HepG2 (cell line): ENCODE measurements at regions not wholly inside any gene's neighbourhood (a gene's known extent, or its start where the extent isn't known, plus 50 kb on each side); places are given as distances from the start of the nearest gene placed in this dataset.

ENCODE experiments used
- BHLHE40 ChIP-seq: IDR thresholded peaks from 2 replicates; pipeline ENCODE4 v1.6.1; 2011; ENCODE audit warnings: low read length, improper control_type of control experiment
- BORCS8-MEF2B ChIP-seq: sonication (generic); formaldehyde crosslinking; IDR thresholded peaks from 2 replicates; pipeline ENCODE4 v1.8.0; 2022; ENCODE audit warnings: mild to moderate bottlenecking, missing genetic modification reagents
- CHCHD3 ChIP-seq: sonication (generic); formaldehyde crosslinking; IDR thresholded peaks from 2 replicates; pipeline ENCODE4 v1.8.0; 2022; ENCODE audit warnings: mild to moderate bottlenecking, missing genetic modification reagents, moderate library complexity
- DNMT3B ChIP-seq: conservative IDR thresholded peaks from 2 replicates; pipeline ENCODE4 v1.6.1; 2016; ENCODE audit warnings: missing biosample characterization, control low read depth
- ELK4 ChIP-seq: sonication (generic); formaldehyde crosslinking; IDR thresholded peaks from 2 replicates; pipeline ENCODE4 v1.9.0; 2021; ENCODE audit warnings: missing genetic modification reagents, borderline replicate concordance
- GPN1 ChIP-seq: sonication (generic); formaldehyde crosslinking; IDR thresholded peaks from 2 replicates; pipeline ENCODE4 v1.5.1; 2020; ENCODE audit warnings: missing genetic modification reagents, borderline replicate concordance
- JUN ChIP-seq: sonication (generic); formaldehyde crosslinking; IDR thresholded peaks from 2 replicates; pipeline ENCODE4 v1.4.0; 2020; ENCODE audit warnings: mild to moderate bottlenecking, missing genetic modification reagents
- KAT7 ChIP-seq: IDR thresholded peaks from 2 replicates; pipeline ENCODE4 v1.6.1; 2018; ENCODE audit warnings: borderline replicate concordance, missing compliant biosample characterization
- MAF1 ChIP-seq: sonication (generic); formaldehyde crosslinking; IDR thresholded peaks from 2 replicates; pipeline ENCODE4 v1.5.0; 2020; ENCODE audit warnings: missing genetic modification reagents, borderline replicate concordance
- MIXL1 ChIP-seq: IDR thresholded peaks from 2 replicates; pipeline ENCODE4 v1.6.1; 2016
- MTF1 ChIP-seq: sonication (generic); formaldehyde crosslinking; IDR thresholded peaks from 2 replicates; pipeline ENCODE4 v1.5.0; 2020; ENCODE audit warnings: missing genetic modification reagents
- MXI1 ChIP-seq: IDR thresholded peaks from 3 replicates; pipeline ENCODE4 v1.6.1; 2012; ENCODE audit warnings: low read depth, low read length, inconsistent platforms, borderline replicate concordance
- NFE2 ChIP-seq: sonication (generic); formaldehyde crosslinking; IDR thresholded peaks from 2 replicates; pipeline ENCODE4 v1.4.0; 2020; ENCODE audit warnings: missing genetic modification reagents
- NFIB ChIP-seq: sonication (generic); formaldehyde crosslinking; IDR thresholded peaks from 2 replicates; pipeline ENCODE4 v1.9.0; 2021; ENCODE audit warnings: missing genetic modification reagents, mild to moderate bottlenecking, borderline replicate concordance
- NFKB2 ChIP-seq: sonication (generic); formaldehyde crosslinking; IDR thresholded peaks from 2 replicates; pipeline ENCODE4 v1.4.0; 2020; ENCODE audit warnings: missing genetic modification reagents, borderline replicate concordance
- RFXAP ChIP-seq: sonication (generic); formaldehyde crosslinking; IDR thresholded peaks from 2 replicates; pipeline ENCODE4 v1.4.0; 2020; ENCODE audit warnings: missing genetic modification reagents, borderline replicate concordance
- SP140L ChIP-seq: sonication (generic); formaldehyde crosslinking; IDR thresholded peaks from 2 replicates; pipeline ENCODE4 v1.4.0; 2020; ENCODE audit warnings: missing genetic modification reagents, borderline replicate concordance
- TEAD3 ChIP-seq: optimal IDR thresholded peaks from 2 replicates; pipeline ENCODE3; 2016; ENCODE audit warnings: borderline replicate concordance
- TSC22D2 ChIP-seq: sonication (generic); formaldehyde crosslinking; IDR thresholded peaks from 2 replicates; pipeline ENCODE4 v1.5.1; 2020; ENCODE audit warnings: missing genetic modification reagents, mild to moderate bottlenecking, borderline replicate concordance
- ZBTB38 ChIP-seq: sonication (generic); formaldehyde crosslinking; IDR thresholded peaks from 2 replicates; pipeline ENCODE4 v1.5.1; 2020; ENCODE audit warnings: mild to moderate bottlenecking, missing genetic modification reagents
- ZFP41 ChIP-seq: sonication (generic); formaldehyde crosslinking; IDR thresholded peaks from 2 replicates; pipeline ENCODE4 v1.4.0; 2020; ENCODE audit warnings: mild to moderate bottlenecking, missing genetic modification reagents, borderline replicate concordance
- ZNF253 ChIP-seq: sonication (generic); formaldehyde crosslinking; IDR thresholded peaks from 2 replicates; pipeline ENCODE4 v1.8.0; 2022; ENCODE audit warnings: mild to moderate bottlenecking, missing genetic modification reagents, borderline replicate concordance
- ZNF335 ChIP-seq: sonication (generic); formaldehyde crosslinking; IDR thresholded peaks from 2 replicates; pipeline ENCODE4 v1.4.0; 2020; ENCODE audit warnings: missing genetic modification reagents
- ZNF496 ChIP-seq: sonication (generic); formaldehyde crosslinking; IDR thresholded peaks from 2 replicates; pipeline ENCODE4 v1.8.1; 2023; ENCODE audit warnings: mild to moderate bottlenecking, moderate library complexity, missing genetic modification reagents; ENCODE audit not compliant: insufficient replicate concordance
- ZNF558 ChIP-seq: sonication (generic); formaldehyde crosslinking; IDR thresholded peaks from 2 replicates; pipeline ENCODE4 v1.9.0; 2022; ENCODE audit warnings: mild to moderate bottlenecking, missing genetic modification reagents, borderline replicate concordance
- ZNF572 ChIP-seq: sonication (generic); formaldehyde crosslinking; IDR thresholded peaks from 2 replicates; pipeline ENCODE4 v1.5.1; 2020; ENCODE audit warnings: mild to moderate bottlenecking, missing genetic modification reagents
- ZNF780A ChIP-seq: sonication (generic); formaldehyde crosslinking; IDR thresholded peaks from 2 replicates; pipeline ENCODE4 v1.8.0; 2022; ENCODE audit warnings: mild to moderate bottlenecking, missing genetic modification reagents, moderate library complexity
- ZNF816 ChIP-seq: sonication (generic); formaldehyde crosslinking; IDR thresholded peaks from 2 replicates; pipeline ENCODE4 v1.8.0; 2022; ENCODE audit warnings: missing genetic modification reagents, mild to moderate bottlenecking, borderline replicate concordance
- ZNF891 ChIP-seq: sonication (generic); formaldehyde crosslinking; IDR thresholded peaks from 2 replicates; pipeline ENCODE4 v1.5.0; 2020; ENCODE audit warnings: mild to moderate bottlenecking, missing genetic modification reagents
- ZSCAN12 ChIP-seq: sonication (generic); formaldehyde crosslinking; IDR thresholded peaks from 2 replicates; pipeline ENCODE4 v1.9.0; 2021; ENCODE audit warnings: mild to moderate bottlenecking, missing genetic modification reagents
- ZSCAN22 ChIP-seq: sonication (generic); formaldehyde crosslinking; IDR thresholded peaks from 2 replicates; pipeline ENCODE4 v1.4.0; 2020; ENCODE audit warnings: mild to moderate bottlenecking, missing genetic modification reagents
- ZSCAN29 ChIP-seq: sonication (generic); formaldehyde crosslinking; conservative IDR thresholded peaks from 2 replicates; pipeline ENCODE4 v1.4.0; 2020; ENCODE audit warnings: mild to moderate bottlenecking, missing genetic modification reagents

GRCh38 chr3:194070634-194071409, 65.1 kb upstream of the HES1 start (continued):
- TF ChIP-seq ZSCAN22 (CRISPR knock-in tag) (peak; percentile 73; the same call in 1 of the 2 replicates), MTF1 (CRISPR knock-in tag) (peak; percentile 93), ZSCAN29 (CRISPR knock-in tag) (no peak), SP140L (CRISPR knock-in tag) (0 out of 2 replicates have a peak, but pooled peaks have one; percentile 51), CHCHD3 (peak; percentile 94; the same call in 1 of the 2 replicates), MAF1 (CRISPR knock-in tag) (peak; percentile 88; the same call in 1 of the 2 replicates), RFXAP (peak; percentile 90), ELK4 (CRISPR knock-in tag) (peak; percentile 93; the same call in 1 of the 2 replicates), KAT7 (CRISPR knock-in tag) (no peak; the same call in 1 of the 2 replicates), BHLHE40 (no peak), NFE2 (CRISPR knock-in tag) (0 out of 2 replicates have a peak, but pooled peaks have one; percentile 12), ZFP41 (peak; percentile 97; the same call in 1 of the 2 replicates), MXI1 (no peak; the same call in 2 of the 3 replicates), ZNF335 (CRISPR knock-in tag) (peak; percentile 93), TSC22D2 (peak; percentile 95), ZNF558 (peak; percentile 79; the same call in 1 of the 2 replicates), ZSCAN12 (CRISPR knock-in tag) (0 out of 2 replicates have a peak, but pooled peaks have one; percentile 89), BORCS8-MEF2B (CRISPR knock-in tag) (peak; percentile 99), NFKB2 (CRISPR knock-in tag) (peak; percentile 99), ZNF253 (CRISPR knock-in tag) (peak; percentile 86; the same call in 1 of the 2 replicates), TEAD3 (CRISPR knock-in tag) (peak; percentile 74), DNMT3B (CRISPR knock-in tag) (no peak), JUN (CRISPR knock-in tag) (peak; percentile 20; the same call in 1 of the 2 replicates), ZNF572 (CRISPR knock-in tag) (no peak), NFIB (no peak; the same call in 1 of the 2 replicates), ZNF891 (CRISPR knock-in tag) (peak; percentile 86; the same call in 1 of the 2 replicates), ZBTB38 (CRISPR knock-in tag) (no peak; the same call in 1 of the 2 replicates), GPN1 (CRISPR knock-in tag) (no peak), ZNF780A (peak; percentile 83; the same call in 1 of the 2 replicates), ZNF816 (peak; percentile 88; the same call in 1 of the 2 replicates), ZNF496 (no peak), MIXL1 (CRISPR knock-in tag) (peak; percentile 69; the same call in 1 of the 2 replicates)
